NCI-H128 (cell line): ENCODE measurements at regions not wholly inside any gene's neighbourhood (a gene's known extent, or its start where the extent isn't known, plus 50 kb on each side); places are given as distances from the start of the nearest gene placed in this dataset.

ENCODE experiments used
- DNase-seq: peaks from one replicate; lab custom pipeline; 2025; ENCODE audit not compliant: unreplicated experiment; lab: John Stamatoyannopoulos, UW

DNA sequence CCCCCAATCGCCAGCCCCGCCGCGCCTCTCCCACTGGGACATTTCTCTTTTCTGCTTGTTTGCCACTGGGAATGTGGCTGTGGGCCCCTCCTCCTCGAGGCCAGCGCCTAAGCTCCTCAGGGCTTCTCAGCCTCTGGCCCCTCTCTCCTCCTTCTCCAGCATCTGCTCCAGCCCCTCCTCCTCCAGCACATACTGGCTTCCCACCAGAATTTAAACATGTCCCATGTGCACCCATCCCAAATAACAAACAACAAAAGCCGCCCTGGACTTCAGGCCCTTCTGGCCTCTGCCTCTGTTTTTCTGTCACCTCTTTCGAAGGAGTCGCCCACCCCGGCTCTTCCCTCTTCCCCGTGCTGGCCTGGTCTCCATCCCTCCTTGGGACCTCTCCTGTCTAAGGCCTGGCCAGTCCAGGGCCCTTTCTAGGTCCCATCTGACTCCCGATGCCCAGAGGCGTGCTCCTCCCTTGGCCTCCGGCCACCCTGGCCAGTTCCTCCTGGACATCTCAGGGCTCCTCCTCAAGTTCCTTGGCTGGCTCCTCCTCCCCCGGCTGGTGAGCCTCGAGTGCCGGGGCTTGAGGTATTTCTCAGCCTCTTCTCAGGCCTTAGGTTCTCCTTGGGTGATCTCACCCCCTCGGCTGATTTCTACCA is 94.6 kb upstream of the SLC6A6 start:
- DNase-seq: no peak

DNA sequence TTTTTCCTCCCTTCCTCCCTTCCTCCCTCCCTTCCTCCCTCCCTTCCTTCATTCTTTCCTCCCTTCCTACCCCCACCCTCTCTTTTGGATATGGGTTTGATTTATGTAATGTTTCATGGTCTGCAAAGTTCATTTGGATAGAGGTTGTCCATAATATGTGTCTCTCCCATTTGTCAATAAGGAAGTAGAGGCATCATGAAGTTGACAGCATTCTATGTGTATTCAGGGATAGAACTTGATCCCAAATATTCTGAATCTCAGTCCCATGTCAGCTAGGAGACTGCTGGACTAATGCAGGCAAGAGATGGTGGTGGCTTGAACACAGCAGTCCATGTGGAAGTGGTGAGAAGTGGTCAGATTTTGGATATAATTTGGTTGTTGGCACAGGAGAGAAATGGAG is 90.7 kb upstream of the SLC6A6 start:
- no peak for DNase-seq

DNA sequence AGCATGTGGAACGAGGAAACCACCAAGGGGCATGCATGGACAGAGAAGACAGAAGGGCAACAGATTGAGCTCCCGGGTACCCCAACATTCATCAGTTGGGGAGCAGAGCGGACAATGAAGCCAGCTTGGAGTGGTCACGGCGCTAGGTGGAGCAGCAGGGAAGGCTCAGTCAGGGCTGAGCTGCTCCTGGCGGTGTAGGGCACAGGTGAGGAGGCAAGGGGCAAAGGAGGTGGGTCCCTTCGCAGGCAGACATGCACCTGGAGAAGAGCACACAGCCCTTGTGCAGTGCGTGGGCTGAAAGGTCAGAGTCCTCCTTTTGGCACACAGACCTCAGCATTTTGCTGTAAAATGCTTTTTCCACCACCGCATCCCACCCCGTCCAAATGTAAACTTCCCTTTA is 90.0 kb upstream of the SLC6A6 start:
- no peak for DNase-seq

GRCh38 chr3:14317057-14317553 is 85.3 kb upstream of the SLC6A6 start:
- DNase-seq: no peak

DNA sequence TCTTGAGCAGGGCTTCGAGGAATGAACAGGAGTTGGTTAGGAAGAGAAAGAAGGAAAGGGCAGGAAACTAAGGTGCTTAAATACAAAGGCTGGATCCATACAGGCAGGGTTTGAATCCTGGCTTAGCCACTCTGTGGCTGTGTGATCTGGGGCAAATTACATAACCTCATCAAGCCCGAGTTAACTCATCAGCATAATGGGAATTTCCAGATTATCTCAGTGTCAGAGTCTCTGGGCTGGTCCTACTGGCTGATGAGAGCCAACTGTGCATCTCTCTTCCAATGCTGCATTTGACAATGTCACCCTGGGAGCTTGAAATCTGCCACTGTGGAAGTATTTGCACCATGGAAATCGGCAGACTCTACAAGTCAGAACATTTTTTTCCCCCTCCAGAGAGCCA is 83.8 kb upstream of the SLC6A6 start:
- no peak for DNase-seq

DNA sequence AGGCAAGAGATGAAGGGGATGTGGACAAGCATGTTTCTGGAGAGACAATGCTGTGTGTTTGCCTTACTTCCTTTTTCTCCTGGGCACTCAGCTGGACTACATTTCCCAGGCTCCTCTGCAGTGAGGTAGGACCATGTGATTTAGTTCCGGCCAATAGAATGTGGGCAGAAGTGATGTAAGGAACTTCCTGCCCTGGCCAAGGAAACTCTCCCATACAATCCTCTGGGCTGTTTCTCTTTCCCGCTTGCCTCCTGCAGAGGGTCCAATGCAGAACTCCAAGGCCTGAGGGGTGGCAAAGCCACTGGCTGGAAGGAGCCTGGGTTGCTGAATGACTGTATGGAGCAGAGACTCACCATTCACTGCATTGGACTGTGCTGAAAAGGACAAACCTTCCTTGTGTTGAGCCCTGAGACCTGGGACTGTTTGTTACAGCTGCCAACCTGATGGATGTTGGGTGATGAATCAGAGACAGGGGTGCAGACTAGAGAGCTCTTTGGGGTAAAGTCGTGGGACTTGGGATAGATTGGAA is 82.7 kb upstream of the SLC6A6 start:
- no peak for DNase-seq

DNA sequence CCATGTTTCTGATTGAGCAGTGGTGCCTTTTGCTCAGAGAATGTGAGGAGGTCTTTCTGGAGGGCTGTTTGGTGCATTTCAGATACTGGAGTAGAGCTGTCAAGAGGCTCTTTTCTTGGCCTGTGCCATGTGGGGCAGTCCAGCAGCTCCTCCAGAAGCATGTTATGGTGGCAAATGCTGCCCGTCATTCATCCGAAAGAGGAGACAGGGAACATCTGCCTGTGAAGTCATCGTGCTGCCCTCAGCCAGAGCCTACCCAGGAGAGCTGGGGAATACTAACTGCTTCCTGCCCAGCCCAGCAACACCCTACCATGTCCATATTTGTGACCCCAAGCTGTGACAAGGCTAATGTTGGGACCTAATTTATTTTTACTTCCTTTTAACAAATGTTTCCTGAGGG is 82.2 kb upstream of the SLC6A6 start:
- no peak for DNase-seq

DNA sequence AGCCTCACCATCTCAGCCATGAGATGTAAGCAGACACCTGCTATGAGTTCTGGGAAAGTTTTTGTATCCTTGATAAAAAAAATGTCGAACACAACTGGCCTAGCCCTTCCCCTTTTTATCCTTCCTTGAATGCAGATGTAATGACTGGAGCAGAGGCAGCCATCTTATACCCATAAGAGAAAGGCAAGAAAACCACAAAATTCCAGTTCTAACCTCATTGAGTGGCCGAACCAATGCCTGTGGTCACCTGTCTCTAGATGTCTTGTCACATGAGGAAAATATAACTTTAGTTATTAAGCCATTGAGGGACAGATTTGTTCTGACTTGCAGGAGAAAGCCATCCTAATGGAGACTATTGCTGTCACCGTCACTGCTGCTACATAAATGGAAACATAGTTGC is 80.4 kb upstream of the SLC6A6 start:
- DNase-seq: no peak

DNA sequence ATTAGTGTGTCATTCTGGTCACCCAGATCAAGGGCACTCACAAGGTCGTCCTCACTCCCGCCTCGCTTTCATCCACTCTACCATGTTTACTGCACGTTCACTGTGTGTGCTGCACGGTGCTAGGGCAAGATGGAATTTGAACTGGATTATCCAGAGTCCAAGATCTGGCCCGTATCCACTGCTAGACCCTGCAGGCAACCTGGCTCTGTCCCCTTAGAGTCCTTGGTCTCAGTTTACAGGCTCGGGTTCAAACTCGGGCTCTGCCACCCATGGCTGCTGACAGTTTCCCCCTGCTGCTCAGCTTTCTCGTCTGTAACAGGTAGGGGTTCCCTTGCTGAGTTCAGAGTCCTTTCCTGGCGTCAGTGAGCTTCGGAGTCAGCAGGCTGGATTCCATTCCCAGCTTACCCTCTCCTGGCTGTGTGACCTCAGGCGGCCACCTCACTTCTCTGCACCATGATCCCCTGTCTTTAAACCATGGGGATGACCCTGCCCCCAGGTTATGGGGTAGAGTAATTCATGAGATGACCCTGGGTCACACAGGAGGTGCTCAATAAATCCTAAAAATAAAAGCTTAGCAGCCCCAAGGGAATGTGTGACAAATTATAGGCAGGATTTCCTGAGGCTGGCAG is 79.6 kb upstream of the SLC6A6 start:
- DNase-seq: no peak

- no peak for DNase-seq
These were observed 78.8 kb upstream of the SLC6A6 start for GRCh38 chr3:14323401-14324223.

DNA sequence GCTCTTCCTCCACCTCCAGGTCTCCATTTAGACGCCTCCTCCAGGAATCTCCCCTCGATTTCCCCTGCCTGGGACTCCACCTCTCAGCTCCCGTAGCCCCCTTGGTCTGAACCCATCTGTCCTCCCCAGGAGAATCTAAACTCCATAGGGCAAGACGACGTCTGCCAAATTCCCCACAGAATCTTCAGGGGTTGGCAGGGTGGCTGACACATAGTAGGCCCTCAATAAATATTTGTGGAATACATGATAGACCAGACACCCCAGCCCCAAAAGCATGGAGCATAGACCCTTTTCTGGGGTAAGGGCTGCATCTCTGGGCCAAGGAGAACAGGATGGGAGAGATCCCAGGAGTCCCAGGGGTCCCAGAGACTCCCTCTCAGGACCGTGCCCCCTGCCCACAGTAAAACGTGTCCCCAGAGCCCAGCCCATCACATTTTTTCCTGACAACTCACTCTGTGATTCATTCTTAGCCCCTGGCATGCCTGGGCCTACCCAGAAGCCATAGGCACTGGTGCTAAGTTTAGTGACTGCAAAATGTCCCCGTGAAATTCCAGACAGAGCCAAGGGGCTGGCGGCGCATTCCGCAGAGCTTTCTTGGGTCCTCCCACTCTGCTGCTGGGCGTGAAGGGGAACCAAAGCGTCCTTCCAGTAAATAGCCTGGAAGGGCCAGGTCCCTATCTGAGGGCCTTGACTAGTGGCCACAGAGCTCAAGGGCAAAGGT is 78.0 kb upstream of the SLC6A6 start:
- no peak for DNase-seq

- DNase-seq: no peak
These were observed 74.0 kb upstream of the SLC6A6 start for GRCh38 chr3:14328422-14328821.

DNA sequence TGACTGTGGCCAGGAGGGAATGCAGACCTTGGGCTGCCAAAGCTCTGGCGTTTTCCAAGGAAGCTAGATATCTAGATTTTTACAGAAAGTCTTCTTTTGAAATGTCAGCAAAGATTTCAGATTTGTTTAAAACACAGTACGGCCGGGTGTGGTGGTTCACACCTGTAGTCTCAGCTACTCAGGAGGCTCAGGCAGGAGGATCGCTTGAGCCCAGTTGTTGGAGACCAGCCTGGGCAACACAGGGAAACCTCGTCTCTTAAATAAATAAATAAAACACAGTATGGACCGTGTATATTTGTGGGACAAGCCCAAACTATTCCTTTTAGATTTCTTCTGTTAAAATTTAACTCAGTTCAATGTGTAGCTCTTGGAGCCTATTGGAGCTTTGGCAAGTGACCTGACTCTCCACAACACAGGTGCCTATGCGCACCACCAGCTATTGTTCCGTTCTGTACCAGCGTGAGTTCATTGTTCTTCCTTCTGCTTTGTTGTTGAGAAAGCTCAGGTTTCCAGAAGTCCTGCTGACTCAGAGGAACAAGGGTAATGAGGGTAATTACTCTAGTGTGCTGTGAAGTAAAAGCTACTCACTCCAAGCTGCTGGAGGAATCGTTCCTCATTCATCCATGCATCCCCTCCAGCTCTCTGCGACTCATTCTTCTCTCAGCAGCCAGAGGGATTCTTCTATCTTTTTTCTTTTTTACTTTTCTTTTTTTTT is 73.1 kb upstream of the SLC6A6 start:
- DNase-seq: peak; percentile 62

DNA sequence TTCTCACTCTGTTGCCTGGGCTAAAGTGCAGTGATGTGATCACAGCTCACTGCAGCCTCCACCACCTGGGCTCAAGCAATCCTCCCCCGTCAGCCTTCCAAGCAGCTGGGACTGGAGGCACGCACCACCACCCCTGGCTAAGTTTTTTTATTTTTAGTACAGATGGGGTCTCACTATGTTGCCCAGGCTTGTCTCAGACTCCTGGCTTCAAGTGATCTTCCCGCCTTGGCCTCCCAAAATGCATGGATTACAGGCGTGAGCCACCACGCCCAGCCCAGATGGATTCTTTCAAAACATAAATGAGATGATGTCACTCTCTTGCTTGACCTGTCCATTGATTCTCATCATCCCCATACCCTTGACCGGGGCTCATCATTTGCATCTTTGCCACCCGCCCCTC is 72.6 kb upstream of the SLC6A6 start:
- no peak for DNase-seq

DNA sequence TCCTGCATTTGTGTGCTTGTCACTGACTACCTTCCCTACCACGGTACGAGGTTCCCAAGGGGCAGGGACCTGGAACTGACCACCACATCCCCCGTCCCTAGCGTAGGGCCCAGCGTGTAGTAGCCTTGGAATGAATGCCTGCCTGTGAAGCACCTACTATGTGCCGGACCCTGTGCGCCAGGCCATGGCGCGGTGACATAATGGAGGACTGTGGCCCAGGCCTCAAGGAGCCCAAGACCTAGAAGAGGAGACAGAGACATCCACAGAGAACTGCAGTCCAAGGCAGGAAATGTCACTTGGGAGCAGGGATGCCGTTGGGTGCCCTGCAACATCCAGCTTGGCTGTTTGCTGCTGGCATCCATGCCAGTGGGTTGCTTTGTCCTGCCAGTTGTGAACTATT is 71.9 kb upstream of the SLC6A6 start:
- DNase-seq: no peak

GRCh38 chr3:14331251-14331650 is 71.2 kb upstream of the SLC6A6 start:
- no peak for DNase-seq

- DNase-seq: no peak
These were observed 70.0 kb upstream of the SLC6A6 start for GRCh38 chr3:14332392-14332791.

- DNase-seq: no peak
These were observed 69.2 kb upstream of the SLC6A6 start for GRCh38 chr3:14333215-14333614.

DNA sequence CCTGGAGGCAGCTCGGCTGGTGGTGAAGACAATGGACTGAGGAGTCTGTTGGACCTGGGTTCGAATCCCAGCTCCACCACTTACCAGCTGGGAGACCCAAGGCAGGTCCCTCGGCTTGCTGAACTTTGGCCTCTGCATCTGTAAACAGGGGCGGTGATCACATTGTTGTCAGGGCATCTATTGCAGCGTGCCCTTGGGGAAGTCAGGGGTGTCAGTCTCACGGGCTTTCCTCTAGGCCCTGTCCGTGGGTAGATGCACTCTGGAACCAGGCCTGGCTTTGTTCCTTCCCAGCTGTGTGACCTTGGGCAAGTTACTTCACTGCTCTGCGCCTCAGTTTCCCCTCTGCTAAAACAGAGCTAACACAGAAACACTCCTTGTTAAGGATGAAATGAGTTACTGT is 68.8 kb upstream of the SLC6A6 start:
- no peak for DNase-seq

GRCh38 chr3:14334136-14334535 is 68.3 kb upstream of the SLC6A6 start:
- DNase-seq: no peak

GRCh38 chr3:14334936-14335335 is 67.5 kb upstream of the SLC6A6 start:
- DNase-seq: no peak
